ENCODE measurements at regions not wholly inside any gene's neighbourhood (a gene's known extent, or its start where the extent isn't known, plus 50 kb on each side); places are given as distances from the start of the nearest gene placed in this dataset.
"Not testable (repeated sequence)": the region's sequence is repeated elsewhere in the genome, so short reads cannot be mapped to it uniquely, and the experiment has no call there.

DNA sequence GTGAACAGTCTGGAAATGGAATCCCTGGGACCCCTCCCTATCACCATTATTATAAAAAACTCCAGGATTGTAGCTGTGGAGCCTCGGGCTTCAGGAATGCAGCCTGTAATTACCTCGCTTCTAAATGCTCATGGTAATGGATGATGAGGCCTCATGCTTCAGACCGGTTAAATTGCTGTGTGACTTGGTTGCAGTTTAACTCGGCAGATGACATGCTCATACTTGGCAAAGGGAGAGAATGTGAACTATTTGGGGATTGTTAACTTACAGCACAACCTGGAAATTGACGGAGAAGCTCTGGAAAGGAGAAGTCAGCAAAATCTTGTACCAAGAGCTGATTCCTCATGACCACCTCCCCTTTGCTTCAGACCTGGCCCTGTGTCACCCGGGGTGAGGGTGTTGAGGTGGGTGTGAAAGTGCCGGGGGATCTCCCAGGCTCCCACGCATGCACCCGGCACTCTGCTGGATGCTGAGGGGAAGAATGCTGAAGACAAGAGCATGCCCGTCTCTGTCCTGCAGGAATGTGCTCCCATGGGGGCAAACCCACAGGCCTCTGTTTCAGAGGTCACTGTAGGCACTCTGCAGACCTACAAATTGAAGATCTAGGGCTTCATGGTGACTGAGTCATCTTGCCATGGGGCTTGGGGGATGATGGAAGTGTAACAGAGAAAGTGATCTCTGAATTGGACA is 364.8 kb downstream of the RPS6KC1 start:
- FAIRE-seq (no peak), DNase-seq (ENCODE audit: insufficient read length, low spot score) (no peak)

DNA sequence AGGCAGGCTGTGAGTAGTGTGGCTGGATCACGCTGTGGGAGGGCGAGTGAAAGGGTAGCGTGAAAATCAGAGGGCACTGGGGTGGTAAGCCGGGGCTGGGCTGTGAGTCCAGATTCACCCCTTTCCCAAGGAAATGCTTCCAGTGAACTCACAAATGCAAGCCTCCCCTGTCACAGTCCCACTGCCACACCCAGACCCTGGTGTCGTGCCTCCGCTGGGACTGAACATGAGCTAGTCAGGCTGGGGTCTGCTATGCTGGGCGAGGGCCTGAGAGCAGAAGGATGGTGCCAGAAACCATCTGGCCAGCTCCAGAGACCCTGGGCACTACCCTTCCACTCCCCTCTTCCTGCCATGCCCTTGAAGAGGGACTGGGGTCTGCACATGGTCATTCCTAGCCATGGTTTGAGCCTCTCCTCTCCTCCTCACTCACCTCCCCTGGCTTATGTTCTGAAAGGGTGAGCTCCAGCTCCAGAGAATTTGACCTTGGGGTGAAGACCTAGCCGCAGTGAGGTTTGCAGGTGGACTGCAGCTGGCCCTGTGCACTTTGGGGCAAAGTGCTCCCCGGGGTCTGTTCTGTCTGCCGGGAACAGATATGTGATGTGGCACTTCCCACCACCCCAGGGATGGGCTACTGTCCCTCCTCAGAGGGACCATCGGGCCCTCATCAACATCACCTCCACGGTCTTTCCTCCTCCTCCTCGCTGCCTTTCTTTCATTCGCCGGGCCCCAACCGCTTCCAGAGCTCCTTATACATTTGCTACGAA is 365.6 kb downstream of the RPS6KC1 start:
- FAIRE-seq: no peak
- no peak for DNase-seq (ENCODE audit: insufficient read length, low spot score)

DNA sequence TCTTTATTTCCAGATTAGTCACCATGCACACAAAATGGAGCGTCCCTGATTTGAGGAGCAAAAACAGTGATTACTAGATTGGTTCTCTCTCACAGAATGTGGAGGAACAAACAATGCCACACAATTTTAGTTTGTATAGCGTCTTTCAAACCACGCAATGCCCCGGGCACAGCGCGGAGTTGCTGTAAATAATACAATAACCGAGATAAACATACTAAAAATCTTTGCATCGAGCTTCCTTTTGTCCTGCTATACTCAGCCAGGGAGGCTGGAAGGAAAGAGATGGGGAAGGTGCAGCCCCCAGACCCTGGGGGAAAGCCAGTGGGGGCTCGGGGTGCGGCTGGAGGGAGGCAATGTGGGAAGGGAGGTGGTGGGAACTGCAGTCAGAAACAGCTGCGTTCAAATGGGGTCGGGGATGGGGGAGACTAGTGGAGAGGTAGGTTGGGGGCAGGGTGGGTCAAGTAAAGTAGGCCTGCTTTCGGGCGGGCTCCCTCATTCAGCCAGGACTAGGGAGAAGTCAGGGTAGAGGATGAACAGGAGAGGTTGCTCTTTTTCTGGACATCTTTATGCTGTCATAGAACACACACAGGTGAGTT is 366.3 kb downstream of the RPS6KC1 start:
- FAIRE-seq (no peak), DNase-seq (ENCODE audit: insufficient read length, low spot score) (no peak)

DNA sequence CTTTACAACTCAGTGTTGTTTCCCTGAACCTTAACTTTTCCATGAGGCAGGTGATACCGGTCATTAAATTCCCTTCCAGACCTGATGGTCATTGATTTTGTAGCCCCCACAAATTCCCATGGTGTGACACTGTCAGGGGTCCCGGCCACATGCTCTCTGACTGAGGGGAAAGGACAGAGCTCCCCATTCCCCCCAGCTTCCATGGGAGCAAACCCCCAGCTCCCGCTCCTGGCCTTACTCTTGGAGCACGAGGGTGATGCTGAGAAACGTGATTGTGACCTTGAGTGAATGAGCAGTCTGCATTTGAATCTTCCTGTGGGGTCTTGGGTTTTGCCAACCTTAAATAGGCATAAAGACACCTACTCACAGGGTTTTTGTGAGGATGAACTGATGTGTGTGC is 366.8 kb downstream of the RPS6KC1 start:
- DNase-seq (ENCODE audit: insufficient read length, low spot score) (no peak), FAIRE-seq (no peak)

DNA sequence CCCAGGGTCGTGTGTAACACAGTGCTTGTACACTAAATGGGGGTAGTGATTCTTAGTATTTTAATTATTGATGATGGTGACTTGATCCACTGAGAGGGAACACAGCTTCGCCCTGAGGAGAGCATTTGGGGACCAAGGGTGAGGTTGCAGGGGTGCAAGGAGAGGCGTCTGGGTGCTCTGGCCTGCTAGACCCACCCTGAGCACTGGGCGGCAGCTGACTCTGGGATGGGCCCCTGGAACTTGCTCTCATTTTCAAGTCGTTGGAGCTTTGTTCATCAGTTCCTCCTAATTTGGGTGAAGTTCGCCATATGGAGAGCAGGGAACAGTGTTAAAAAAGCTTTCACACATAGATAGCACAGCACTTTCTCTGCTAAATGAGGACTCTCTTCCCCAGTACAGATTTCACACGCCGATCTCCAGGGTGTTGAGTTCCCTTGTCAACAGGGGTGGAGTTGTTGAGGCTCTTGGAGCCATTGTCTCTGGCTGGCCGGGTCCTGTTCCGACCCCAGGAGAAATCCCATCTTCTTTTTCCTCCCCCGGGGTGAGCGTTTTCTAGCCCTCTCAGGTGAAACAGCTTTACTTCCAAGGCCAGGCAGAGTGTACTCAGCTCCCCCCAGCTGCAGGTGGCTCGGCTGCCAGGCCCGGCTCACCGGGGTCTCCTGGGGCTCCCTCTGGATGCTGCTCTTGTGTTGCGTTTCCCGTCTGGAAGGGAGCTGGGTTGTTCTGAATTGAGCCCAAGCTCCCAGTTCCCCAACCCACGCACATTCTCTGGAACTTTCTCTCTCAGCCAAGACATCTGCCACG is 367.4 kb downstream of the RPS6KC1 start:
- DNase-seq (ENCODE audit: insufficient read length, low spot score) (no peak), FAIRE-seq (no peak)

DNA sequence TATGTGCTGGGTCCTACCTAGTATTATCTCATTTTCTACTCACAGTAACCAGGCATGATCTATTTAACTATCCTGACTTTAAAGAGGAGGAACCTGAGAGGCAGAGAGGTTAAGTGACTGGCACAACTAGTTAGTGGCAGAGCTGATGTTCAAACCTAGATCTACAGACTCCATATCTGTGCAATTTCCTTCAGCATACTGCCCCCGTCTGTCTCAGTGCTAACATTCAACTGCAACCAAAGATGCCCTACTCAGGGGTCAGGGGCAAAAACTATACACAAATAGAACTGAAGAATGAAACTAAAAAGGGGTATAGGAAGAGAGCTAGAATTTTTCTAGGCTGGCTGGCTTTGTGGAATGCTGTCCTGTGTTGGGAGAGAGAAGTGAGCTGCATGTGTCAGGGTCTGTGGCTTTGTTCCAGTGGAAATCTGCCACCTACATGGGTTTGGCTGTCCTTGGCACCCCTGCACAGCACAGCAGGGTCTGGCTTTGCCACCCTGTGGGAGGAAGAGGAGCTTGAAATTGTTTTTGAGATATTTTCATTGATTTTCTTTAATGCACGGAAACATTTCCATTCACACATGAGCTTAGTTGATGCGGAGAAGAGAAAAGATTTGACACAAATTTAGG is 368.5 kb downstream of the RPS6KC1 start:
- DNase-seq (ENCODE audit: insufficient read length, low spot score) (no peak), FAIRE-seq (no peak)

DNA sequence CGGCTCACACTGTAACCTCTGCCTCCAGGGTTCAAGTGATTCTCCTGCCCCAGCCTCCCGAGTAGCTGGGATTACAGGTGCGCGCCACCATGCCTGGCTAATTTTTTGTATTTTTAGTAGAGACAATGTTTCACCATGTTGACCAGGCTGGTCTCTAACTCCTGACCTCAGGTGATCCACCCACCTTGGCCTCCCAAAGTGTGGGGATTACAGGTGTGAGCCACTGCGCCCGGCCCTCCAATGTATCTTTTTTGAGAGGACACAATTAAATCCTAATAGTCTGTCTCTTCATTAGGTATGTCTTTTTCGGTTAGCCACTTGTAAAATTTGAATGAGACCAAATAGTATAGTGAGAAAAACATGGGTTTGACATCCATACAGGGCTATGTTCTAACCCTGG is 370.1 kb downstream of the RPS6KC1 start:
- FAIRE-seq; DNase-seq (ENCODE audit: insufficient read length, low spot score): not testable (repeated sequence)

DNA sequence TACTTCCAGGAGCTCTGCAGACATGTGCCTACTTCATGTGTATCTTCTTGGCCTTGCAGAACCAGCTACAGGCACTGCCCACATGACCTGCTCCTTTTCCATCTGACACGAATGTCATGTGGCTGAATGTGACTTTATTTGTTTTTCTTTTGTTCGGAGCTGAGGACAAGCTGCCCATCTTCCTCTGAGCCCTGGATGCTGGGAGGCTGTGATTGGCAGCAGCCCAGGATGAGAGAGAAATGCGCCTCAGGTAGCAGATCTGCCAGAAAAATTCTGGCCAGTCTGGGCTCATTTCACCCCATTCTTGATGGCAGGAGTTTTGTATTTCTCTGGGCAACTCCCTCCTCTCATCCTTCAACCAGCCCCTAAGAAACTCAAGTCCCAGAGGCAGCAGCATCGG is 372.0 kb downstream of the RPS6KC1 start:
- no peak for FAIRE-seq
- DNase-seq (ENCODE audit: insufficient read length, low spot score): no peak

DNA sequence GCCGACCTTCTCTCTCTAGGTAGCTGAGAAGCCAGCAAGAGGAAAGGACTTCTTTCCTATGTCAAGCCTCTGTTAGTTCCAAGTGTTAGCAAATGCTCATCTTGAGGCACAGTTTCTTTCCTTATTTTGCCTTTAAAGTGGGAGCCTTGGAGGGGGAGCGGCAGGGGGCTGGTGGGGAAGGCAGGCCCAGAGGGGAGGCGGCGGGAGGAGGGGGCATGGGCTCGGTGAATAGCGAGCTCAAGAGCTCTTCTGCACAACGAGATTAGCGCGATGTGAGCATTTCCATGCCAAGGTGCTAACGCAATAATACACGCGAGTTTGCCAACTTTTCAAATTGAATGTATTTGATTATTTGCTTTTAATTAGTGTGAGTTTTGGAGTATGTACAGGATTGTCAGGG is 372.6 kb downstream of the RPS6KC1 start:
- DNase-seq (ENCODE audit: insufficient read length, low spot score): no peak
- FAIRE-seq: no peak

DNA sequence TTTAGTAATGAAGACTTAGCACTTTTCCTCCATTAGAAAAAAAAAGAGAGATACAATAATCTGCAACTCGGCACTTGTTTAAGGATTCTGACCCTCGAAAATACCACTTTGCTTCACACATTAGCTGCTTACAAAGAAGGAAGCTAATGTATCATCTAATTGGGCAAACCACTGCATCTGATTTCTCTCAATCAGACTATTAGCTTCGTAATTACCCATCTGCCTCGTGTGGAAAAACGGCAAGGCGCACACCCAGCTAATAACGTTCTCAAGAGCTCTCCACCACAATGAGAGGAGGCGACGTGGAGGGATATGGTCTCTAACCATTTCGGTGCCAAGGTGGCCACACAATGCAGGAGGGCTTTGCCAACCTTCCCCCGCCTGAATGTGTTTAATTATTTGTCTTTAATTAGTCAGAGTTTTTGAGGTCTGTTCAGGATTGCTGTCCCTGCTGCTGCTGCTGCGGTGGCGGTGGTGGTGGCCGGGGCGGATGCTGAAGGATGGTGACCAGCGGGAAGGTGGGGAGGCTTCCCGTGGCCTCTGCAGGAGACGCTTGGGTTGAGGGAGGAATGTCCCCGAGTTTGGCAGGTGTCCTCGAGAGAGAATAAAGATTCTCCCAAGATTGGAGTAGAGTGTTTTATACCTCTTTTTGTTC is 374.5 kb downstream of the RPS6KC1 start:
- DNase-seq (ENCODE audit: insufficient read length, low spot score) (no peak), FAIRE-seq (no peak)

DNA sequence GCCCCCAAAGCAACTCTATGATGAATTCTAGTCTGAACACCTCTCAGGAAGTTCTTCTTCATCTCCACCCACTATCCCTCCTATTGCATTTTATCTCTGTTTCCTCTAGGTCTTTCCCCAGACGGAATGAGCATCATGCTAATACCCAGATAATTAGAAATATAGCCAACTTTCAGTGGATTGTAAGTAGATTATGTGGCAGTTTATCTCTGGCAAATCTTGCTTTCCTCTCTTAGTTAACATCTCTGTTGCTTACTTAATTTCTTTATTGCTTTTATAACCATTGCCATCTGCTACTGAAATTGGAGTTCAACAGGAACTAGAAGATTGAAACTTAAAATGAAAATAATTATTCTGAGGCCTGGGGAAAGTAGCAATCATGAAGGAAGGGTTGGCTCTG is 378.6 kb downstream of the RPS6KC1 start:
- FAIRE-seq (no peak), DNase-seq (ENCODE audit: insufficient read length, low spot score) (no peak)

DNA sequence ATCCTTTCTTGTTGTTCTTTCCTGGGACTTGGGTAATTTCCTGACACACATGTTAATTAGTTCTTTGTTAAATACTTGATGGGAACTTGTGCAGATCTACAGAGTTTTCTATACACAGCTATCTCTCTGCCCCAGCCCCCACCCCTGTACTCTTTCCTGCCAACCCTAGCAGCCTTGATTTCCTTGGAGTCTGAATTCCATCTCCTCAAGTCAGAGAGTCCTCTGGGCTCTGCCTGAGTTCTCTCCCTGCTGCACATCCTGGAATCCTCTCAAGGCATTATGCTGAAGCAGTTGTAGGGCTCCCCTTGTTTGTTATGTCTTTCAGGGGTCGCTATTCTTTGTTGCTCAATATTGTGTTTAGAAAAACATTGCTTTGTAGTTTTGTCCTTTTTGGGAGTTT is 384.7 kb downstream of the RPS6KC1 start:
- DNase-seq (ENCODE audit: insufficient read length, low spot score) (no peak), FAIRE-seq (no peak)

DNA sequence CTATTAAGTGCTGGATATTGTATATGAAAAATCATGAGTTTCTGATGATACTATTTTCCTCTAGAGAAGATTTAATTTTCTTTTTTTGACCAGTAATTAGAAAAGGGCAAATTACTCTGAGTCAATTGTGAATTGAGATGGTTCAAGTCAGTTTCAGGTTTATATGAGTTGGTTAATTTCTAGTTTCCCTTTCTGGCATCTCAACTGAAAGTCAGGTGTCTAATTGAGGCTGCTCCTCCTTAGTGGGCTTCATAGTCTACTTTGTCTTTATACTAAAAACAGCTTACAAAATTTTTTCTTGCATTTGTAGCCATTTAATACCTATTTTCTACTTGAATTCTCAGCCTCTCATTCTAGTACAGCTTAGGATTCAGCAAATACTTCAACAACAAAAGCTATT is 387.3 kb downstream of the RPS6KC1 start:
- no peak for FAIRE-seq
- no peak for DNase-seq (ENCODE audit: insufficient read length, low spot score)

DNA sequence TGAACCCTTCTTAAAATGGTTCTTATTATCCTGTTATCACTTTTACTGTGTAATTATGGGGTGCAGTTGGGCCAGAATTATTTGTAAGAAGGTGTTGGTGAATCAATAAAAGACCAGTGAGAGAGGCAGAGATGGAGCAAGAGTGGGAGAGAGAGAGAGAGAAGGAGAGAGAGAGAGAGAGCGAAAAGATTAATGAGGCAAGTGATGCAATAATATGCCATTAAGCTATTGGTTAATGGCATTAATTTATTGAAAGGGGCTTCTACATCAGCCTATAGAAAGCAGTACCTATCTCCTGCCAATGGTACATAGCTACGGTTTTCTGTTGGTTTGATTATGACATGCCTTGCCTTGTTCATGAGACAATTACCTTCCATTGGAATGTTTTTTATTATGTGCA is 388.7 kb downstream of the RPS6KC1 start:
- DNase-seq (ENCODE audit: insufficient read length, low spot score): no peak
- FAIRE-seq: no peak

DNA sequence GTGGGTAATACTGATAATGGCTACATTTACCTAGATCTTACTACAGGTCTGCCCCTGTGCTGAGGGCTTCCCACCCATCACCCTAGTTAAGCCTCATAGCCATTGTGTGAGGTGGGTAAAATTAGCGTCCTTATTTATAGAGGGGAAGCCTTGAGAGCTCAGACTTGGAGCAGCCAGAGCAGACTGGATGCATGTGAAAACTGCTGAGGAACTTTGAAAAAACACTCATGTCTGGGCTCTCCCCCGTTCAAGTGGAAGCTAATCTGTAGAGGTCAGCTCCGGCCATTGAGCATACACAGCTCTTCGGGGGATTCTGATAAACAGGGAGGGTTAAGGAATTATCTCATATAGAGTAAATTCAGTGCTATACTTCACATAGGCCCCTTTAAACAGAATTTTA is 389.7 kb downstream of the RPS6KC1 start:
- no peak for FAIRE-seq
- DNase-seq (ENCODE audit: insufficient read length, low spot score): no peak

DNA sequence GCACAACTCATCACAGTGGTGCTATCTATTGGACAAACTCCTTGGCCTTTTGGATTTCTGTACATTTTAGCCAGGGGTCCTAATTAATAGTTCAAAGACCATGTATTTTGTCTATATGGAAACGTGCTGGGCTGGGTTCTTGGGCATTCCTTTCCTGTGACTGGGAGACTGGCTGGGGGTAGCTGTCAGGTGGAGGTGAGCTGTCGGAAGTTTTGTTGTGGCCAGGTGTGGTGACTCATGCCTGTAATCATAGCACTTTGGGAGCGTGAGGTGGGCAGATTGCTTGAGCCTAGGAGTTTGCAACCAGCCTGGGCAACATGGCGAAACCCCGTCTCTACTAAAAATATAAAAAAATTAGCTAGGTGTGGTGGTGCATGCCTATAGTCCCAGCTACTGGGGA is 392.4 kb downstream of the RPS6KC1 start:
- DNase-seq (ENCODE audit: insufficient read length, low spot score): no peak
- no peak for FAIRE-seq

DNA sequence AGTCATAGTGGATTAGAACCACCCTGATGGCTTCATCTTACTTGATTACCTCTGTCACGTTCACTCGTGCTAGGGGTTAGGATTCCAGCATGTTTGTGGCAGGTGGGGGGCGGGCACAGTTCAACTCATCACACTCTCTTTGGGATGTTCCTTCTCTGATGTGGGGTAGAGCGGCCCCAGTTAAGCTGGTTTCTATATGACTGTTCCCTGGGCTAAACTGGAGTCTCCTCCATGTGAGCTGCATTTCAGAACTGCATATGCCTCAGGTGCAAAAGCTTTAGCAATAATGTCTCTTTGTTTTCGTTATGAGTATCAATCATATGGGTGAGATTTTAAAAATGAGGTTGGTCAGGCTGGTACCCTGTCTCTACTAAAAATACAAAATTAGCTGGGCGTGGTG is 393.2 kb downstream of the RPS6KC1 start:
- FAIRE-seq (no peak), DNase-seq (ENCODE audit: insufficient read length, low spot score) (no peak)

DNA sequence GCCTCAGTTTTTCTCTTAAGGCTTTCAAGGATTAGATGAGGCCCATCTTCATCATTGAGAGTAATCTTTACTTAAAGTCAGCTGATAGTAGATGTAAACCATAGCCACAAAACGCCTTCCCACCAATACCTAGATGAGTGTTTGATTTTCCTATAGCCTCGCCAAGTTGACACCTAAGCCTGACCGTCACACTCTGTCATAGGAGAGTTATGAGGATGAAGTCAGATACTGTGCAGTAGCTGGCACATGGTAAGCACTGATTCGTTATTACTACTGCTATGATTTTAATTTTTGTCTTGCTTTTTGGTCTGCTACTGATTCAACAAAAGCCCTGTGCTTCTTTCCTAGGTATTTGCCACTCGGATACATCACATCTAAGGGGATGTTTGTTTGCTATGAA is 395.5 kb downstream of the RPS6KC1 start:
- DNase-seq (ENCODE audit: insufficient read length, low spot score) (no peak), FAIRE-seq (no peak)

DNA sequence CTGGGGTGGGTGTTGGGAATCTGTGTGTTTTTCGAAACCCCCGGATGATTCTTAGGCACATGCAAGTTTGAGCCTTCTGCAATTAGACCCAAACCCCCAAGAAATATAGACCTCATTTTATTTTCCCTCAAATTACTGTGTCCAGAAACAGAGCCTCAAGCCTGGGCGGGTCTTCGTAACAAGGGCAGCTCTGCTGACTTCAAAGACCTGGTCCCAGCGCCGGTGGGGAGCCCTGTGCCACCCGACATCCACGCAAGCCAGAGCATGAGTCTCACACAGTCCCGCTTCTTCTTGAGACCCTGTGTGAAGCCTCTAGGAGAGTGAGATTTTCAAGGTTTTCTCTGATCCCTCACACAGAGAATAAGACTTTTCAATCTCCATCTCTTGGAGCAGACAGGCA is 397.3 kb downstream of the RPS6KC1 start:
- DNase-seq (ENCODE audit: insufficient read length, low spot score): no peak

DNA sequence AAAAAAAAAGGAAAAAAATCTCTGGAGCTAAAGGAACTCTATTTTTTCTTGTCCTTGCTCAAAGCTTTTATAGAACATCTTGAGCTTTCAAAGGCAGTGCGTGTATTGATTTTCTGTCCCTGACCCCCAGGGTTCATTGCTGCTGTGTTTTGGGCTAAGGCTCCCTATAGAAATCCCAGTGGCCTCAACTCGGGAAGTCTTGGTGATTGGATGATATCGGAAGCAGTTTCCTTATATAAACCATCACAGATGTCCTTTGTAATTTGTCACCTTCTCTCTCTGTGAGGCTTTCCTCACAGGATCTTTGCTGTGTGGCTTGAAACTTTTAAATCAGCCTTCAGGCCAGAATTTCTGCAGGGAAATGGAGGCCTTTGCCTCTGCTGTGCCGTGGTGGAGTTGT is 397.7 kb downstream of the RPS6KC1 start:
- FAIRE-seq: no peak
- DNase-seq (ENCODE audit: insufficient read length, low spot score): no peak

More for the DNA sequence above, 397.3 kb downstream of the RPS6KC1 start:
- FAIRE-seq: no peak

All from HTR-8/SVneo (cell line).